Endothelial cell of umbilical vein (primary cell): ENCODE measurements at regions not wholly inside any gene's neighbourhood (a gene's known extent, or its start where the extent isn't known, plus 50 kb on each side); places are given as distances from the start of the nearest gene placed in this dataset.

Experiments
- BruUV-seq: library from RNA; stranded (reverse); fragments of 400-500 nt; replicated peaks from 2 replicates; lab custom pipeline; 2021; lab: Mats Ljungman, UMichigan
- CTCF ChIA-PET: fragments of 300-600, 350-600 bp; sonication (Branson Sonifier 250); formaldehyde crosslinking; loops from one replicate; lab custom pipeline; 2021; ENCODE audit warnings: antibody characterized with exemption, inconsistent platforms; lab: Charles Lee
- POLR2A ChIA-PET: fragments of 300-600, 350-600 bp; sonication (Branson Sonifier 250); formaldehyde crosslinking; loops from one replicate; lab custom pipeline; 2021; ENCODE audit warnings: antibody characterized with exemption, inconsistent platforms; lab: Charles Lee
- DNase-seq: peaks from one replicate; pipeline ENCODE4 v3.0.0-alpha.2; 2011; ENCODE audit warnings: low read depth, low spot score
- FAIRE-seq: peaks from 2 replicates; lab custom pipeline; 2011; peaks lifted over from hg19 to GRCh38; lab: Jason Lieb, UNC
- H2AFZ ChIP-seq: 2 replicates; pipeline ENCODE4 v1.6.0; 2012; ENCODE audit warnings: low read depth, low read length, control low read depth, inconsistent platforms
- H3K27ac ChIP-seq: 2 replicates; pipeline ENCODE4 v1.5.1; 2011; ENCODE audit warnings: low read depth, mild to moderate bottlenecking, control low read depth, low read length, moderate library complexity; ENCODE audit not compliant: insufficient read depth
- H3K27me3 ChIP-seq, 2 experiments: 2 replicates each; pipeline versions ENCODE4 v1.6.0 to v1.6.1; 2011; ENCODE audit warnings: low read length in 2 of 2, mixed read lengths in 1 of 2; ENCODE audit not compliant: control insufficient read depth in 2 of 2, insufficient read depth in 2 of 2
- H3K36me3 ChIP-seq, 2 experiments: 2 replicates in 1 of 2; 3 replicates in 1 of 2; pipeline ENCODE4 v1.5.1; 2011; ENCODE audit warnings: low read length in 2 of 2, mild to moderate bottlenecking in 1 of 2, moderate library complexity in 1 of 2; ENCODE audit not compliant: control insufficient read depth in 2 of 2, insufficient read depth in 2 of 2; ENCODE audit errors: extremely low read depth in 1 of 2
- H3K4me1 ChIP-seq: 3 replicates; pipeline ENCODE4 v1.5.1; 2011; ENCODE audit warnings: mild to moderate bottlenecking, low read length; ENCODE audit not compliant: control insufficient read depth, insufficient read depth; ENCODE audit errors: extremely low read depth
- H3K4me2 ChIP-seq: 2 replicates; pipeline ENCODE4 v1.6.1; 2011; ENCODE audit warnings: low read length, control low read depth, mixed read lengths; ENCODE audit not compliant: insufficient read depth
- H3K4me3 ChIP-seq, 3 experiments: fragments of 200-600 bp in 1 of 3; sonication (generic), shearing (Covaris generic) in 1 of 3; replicated peaks in 1 of 3; 2 replicates each; pipeline ENCODE4 v1.5.1; 2011 to 2016; ENCODE audit warnings: control low read depth in 3 of 3, low read length in 3 of 3, mild to moderate bottlenecking in 2 of 3, inconsistent platforms in 1 of 3, low read depth in 1 of 3, moderate library complexity in 1 of 3; ENCODE audit not compliant: insufficient read depth in 1 of 3
- H3K79me2 ChIP-seq: 2 replicates; pipeline ENCODE4 v1.6.0; 2012; ENCODE audit warnings: low read length, inconsistent platforms; ENCODE audit not compliant: control insufficient read depth, insufficient read depth
- H3K9ac ChIP-seq: replicated peaks from 2 replicates; pipeline ENCODE3; 2011; ENCODE audit warnings: low read length, control low read depth; ENCODE audit not compliant: insufficient read depth; ENCODE audit errors: extremely low read depth
- H3K9me1 ChIP-seq: replicated peaks from 3 replicates; pipeline ENCODE4 v1.6.0; 2011; ENCODE audit warnings: mild to moderate bottlenecking, low read length; ENCODE audit not compliant: control insufficient read depth, insufficient read depth; ENCODE audit errors: extremely low read depth
- H3K9me3 ChIP-seq: replicated peaks from 2 replicates; pipeline ENCODE4 v1.5.1; 2012; ENCODE audit warnings: low read length, inconsistent platforms; ENCODE audit not compliant: control insufficient read depth, insufficient read depth
- H4K20me1 ChIP-seq: replicated peaks from 2 replicates; pipeline ENCODE3; 2011; ENCODE audit warnings: mild to moderate bottlenecking, low read length; ENCODE audit not compliant: control insufficient read depth, insufficient read depth; ENCODE audit errors: extremely low read depth
- CTCF ChIP-seq, 2 donors: IDR thresholded peaks; 1 replicate in 1 of 2; 2 replicates in 1 of 2; pipeline ENCODE4 v1.5.1; 2011; ENCODE audit warnings: low read length in 2 of 2, mild to moderate bottlenecking in 2 of 2, moderate library complexity in 2 of 2, control low read depth in 1 of 2, inconsistent platforms in 1 of 2, low read depth in 1 of 2; ENCODE audit not compliant: insufficient read depth in 1 of 2; ENCODE audit errors: extremely low read depth in 1 of 2
- EZH2 ChIP-seq: IDR thresholded peaks from 2 replicates; pipeline ENCODE4 v1.6.1; 2012; ENCODE audit warnings: borderline replicate concordance, low read depth, mild to moderate bottlenecking, moderate library complexity, low read length, inconsistent platforms; ENCODE audit not compliant: severe bottlenecking
- FOS ChIP-seq: IDR thresholded peaks from 2 replicates; pipeline ENCODE4 v1.6.1; 2011; ENCODE audit warnings: mild to moderate bottlenecking, low read length, moderate library complexity, borderline replicate concordance; ENCODE audit not compliant: insufficient read depth
- GATA2 ChIP-seq: IDR thresholded peaks from 2 replicates; pipeline ENCODE4 v1.7.0; 2011; ENCODE audit warnings: low read depth, mild to moderate bottlenecking, moderate library complexity, mixed read lengths, low read length; ENCODE audit not compliant: insufficient read length, insufficient read depth
- JUN ChIP-seq: IDR thresholded peaks from 2 replicates; pipeline ENCODE4 v1.6.1; 2011; ENCODE audit warnings: borderline replicate concordance, low read depth; ENCODE audit not compliant: insufficient read length, insufficient read depth
- MAX ChIP-seq: IDR thresholded peaks from 2 replicates; pipeline ENCODE4 v1.6.1; 2011; ENCODE audit not compliant: insufficient read depth, insufficient read length
- MYC ChIP-seq: IDR thresholded peaks from one replicate; pipeline ENCODE4 v1.6.1; 2011; ENCODE audit warnings: mild to moderate bottlenecking, low read depth, low read length
- POLR2A ChIP-seq: IDR thresholded peaks from 2 replicates; pipeline ENCODE4 v1.6.1; 2012; ENCODE audit warnings: low read depth, mild to moderate bottlenecking, control low read depth, low read length
- POLR2AphosphoS5 ChIP-seq: IDR thresholded peaks from 2 replicates; pipeline ENCODE4 v1.6.1; 2012; ENCODE audit warnings: low read depth, mild to moderate bottlenecking, control low read depth, low read length, moderate library complexity; ENCODE audit not compliant: insufficient read depth
- dilution Hi-C: fragments of 300-500 bp; cut with MboI; formaldehyde crosslinking; loops from one replicate; pipeline ENCODE4 v1.15.0; 2019; ENCODE audit warnings: low sequenced_read_pairs; ENCODE audit not compliant: extremely low pct_ligation_motif_present
- intact Hi-C: fragments of 100-400 bp; cut with micrococcal nuclease; formaldehyde crosslinking; loops from one replicate; pipeline ENCODE4 v1.10.0; 2022

GRCh38 chr1:94608852-94609530 is 67.4 kb upstream of the F3 start:
- TF ChIP-seq EZH2: no peak
- TF ChIP-seq JUN: no peak
- no peak for TF ChIP-seq GATA2
- TF ChIP-seq FOS: no peak
- no peak for TF ChIP-seq POLR2AphosphoS5
- no peak for TF ChIP-seq MAX
- TF ChIP-seq CTCF (IDR thresholded peaks at IDR 0.05; ENCODE audit: extremely low read depth in 1 of 2, insufficient read depth in 1 of 2, low read depth in 1 of 2, low read length in 2 of 2): no peak
- no peak for TF ChIP-seq POLR2A
- TF ChIP-seq MYC: no peak

More at GRCh38 chr1:94608852-94609530, 67.4 kb upstream of the F3 start:
- no TSS peak for BruUV-seq
- ChIA-PET CTCF (interaction anchor here (1.1 kb wide), 1 partner anchor 21 kb away, joined by 3 read pairs; no protein-coding TSS in a partner anchor), POLR2A (no interaction called here)
- no peak overlapping the region for H3K4me3 ChIP-seq
- FAIRE-seq (no peak), DNase-seq (no peak)
- H3K9me3 ChIP-seq: no peaks in the 10 kb centered on the region
- no peaks in the 10 kb centered on the region for H3K36me3 ChIP-seq
- no peaks in the 10 kb centered on the region for H3K79me2 ChIP-seq
- no peaks in the 10 kb centered on the region for H4K20me1 ChIP-seq
- H3K4me2 ChIP-seq: no peak overlapping the region
- H2AFZ ChIP-seq: no peak overlapping the region
- H3K9ac ChIP-seq: no peak overlapping the region
- H3K27me3 ChIP-seq: peaks cover 0 to 7% of the 10 kb centered on the region in 2 experiments
- H3K27ac ChIP-seq: no peak overlapping the region
- no peaks in the 10 kb centered on the region for H3K9me1 ChIP-seq
- no peaks in the 10 kb centered on the region for H3K4me1 ChIP-seq
- dilution Hi-C loops (no loop called here), intact Hi-C loops (no loop called here)
